HFFc6 (cell line): ENCODE measurements at regions not wholly inside any gene's neighbourhood (a gene's known extent, or its start where the extent isn't known, plus 50 kb on each side); places are given as distances from the start of the nearest gene placed in this dataset.

ENCODE experiments used
- DNase-seq: peaks from one replicate; pipeline ENCODE4 v3.0.0-alpha.2; 2018
- H3K27ac Mint-ChIP-seq: 2 replicates; pipeline ENCODE4 v1.8.0; 2020; ENCODE audit warnings: mild to moderate bottlenecking, mixed read lengths
- H3K27me3 Mint-ChIP-seq: 2 replicates; pipeline ENCODE4 v1.8.0; 2021; ENCODE audit warnings: mild to moderate bottlenecking, moderate library complexity, mixed read lengths; ENCODE audit not compliant: insufficient read depth
- H3K36me3 Mint-ChIP-seq: 2 replicates; pipeline ENCODE4 v1.8.0; 2021; ENCODE audit warnings: low read depth, mixed read lengths
- H3K4me1 Mint-ChIP-seq: 2 replicates; pipeline ENCODE4 v1.8.0; 2020; ENCODE audit warnings: low read depth, mixed read lengths
- H3K4me3 Mint-ChIP-seq: 2 replicates; pipeline ENCODE4 v1.8.0; 2020; ENCODE audit warnings: mild to moderate bottlenecking, moderate library complexity, mixed read lengths
- H3K9me3 Mint-ChIP-seq: 2 replicates; pipeline ENCODE4 v1.8.0; 2020; ENCODE audit warnings: mild to moderate bottlenecking, mixed read lengths
- CTCF ChIP-seq: fragments of 200-600 bp; sonication (generic); IDR thresholded peaks from 2 replicates; pipeline ENCODE4 v1.5.0; 2021; ENCODE audit warnings: antibody characterized with exemption, mild to moderate bottlenecking

- no peak for TF ChIP-seq CTCF
- H3K27ac Mint-ChIP-seq: no peak overlapping the region
- no peak for DNase-seq
- H3K4me1 Mint-ChIP-seq: no peaks in the 10 kb centered on the region
- peaks cover 40% of the 10 kb centered on the region for H3K9me3 Mint-ChIP-seq
- no peaks in the 10 kb centered on the region; the same call in 1 of the 2 replicates for H3K27me3 Mint-ChIP-seq
- no peak overlapping the region for H3K4me3 Mint-ChIP-seq
- no peaks in the 10 kb centered on the region; the same call in 1 of the 2 replicates for H3K36me3 Mint-ChIP-seq
These were observed 1014.2 kb upstream of the CELF4 start for GRCh38 chr18:38579764-38580163.

- no peak overlapping the region for H3K4me3 Mint-ChIP-seq
- no peak overlapping the region for H3K27ac Mint-ChIP-seq
- peaks cover 28% of the 10 kb centered on the region for H3K9me3 Mint-ChIP-seq
- no peak for TF ChIP-seq CTCF
- no peaks in the 10 kb centered on the region; the same call in 1 of the 2 replicates for H3K36me3 Mint-ChIP-seq
- no peaks in the 10 kb centered on the region for H3K4me1 Mint-ChIP-seq
- no peaks in the 10 kb centered on the region; the same call in 1 of the 2 replicates for H3K27me3 Mint-ChIP-seq
- no peak for DNase-seq
These were observed 1011.3 kb upstream of the CELF4 start for GRCh38 chr18:38576916-38577315.

- H3K27ac Mint-ChIP-seq: no peak overlapping the region
- TF ChIP-seq CTCF: no peak
- no peaks in the 10 kb centered on the region for H3K4me1 Mint-ChIP-seq
- H3K4me3 Mint-ChIP-seq: no peak overlapping the region
- no peak for DNase-seq
- no peaks in the 10 kb centered on the region; the same call in 1 of the 2 replicates for H3K27me3 Mint-ChIP-seq
- peaks cover 22% of the 10 kb centered on the region for H3K9me3 Mint-ChIP-seq
- H3K36me3 Mint-ChIP-seq: no peaks in the 10 kb centered on the region; the same call in 1 of the 2 replicates
These were observed 1010.8 kb upstream of the CELF4 start for GRCh38 chr18:38576349-38576748.

GRCh38 chr18:38575648-38576047, 1010.0 kb upstream of the CELF4 start:
- DNase-seq: no peak
- H3K9me3 Mint-ChIP-seq: peaks cover 22% of the 10 kb centered on the region
- H3K4me3 Mint-ChIP-seq: no peak overlapping the region
- H3K27me3 Mint-ChIP-seq: no peaks in the 10 kb centered on the region; the same call in 1 of the 2 replicates
- no peaks in the 10 kb centered on the region for H3K4me1 Mint-ChIP-seq
- no peaks in the 10 kb centered on the region; the same call in 1 of the 2 replicates for H3K36me3 Mint-ChIP-seq
- H3K27ac Mint-ChIP-seq: no peak overlapping the region
- no peak for TF ChIP-seq CTCF

GRCh38 chr18:38575023-38575422, 1009.4 kb upstream of the CELF4 start:
- Mint-ChIP-seq H3K9me3 (peaks cover 22% of the 10 kb centered on the region), H3K4me3 (no peak overlapping the region), H3K36me3 (no peaks in the 10 kb centered on the region; the same call in 1 of the 2 replicates), H3K27ac (no peak overlapping the region), H3K4me1 (no peaks in the 10 kb centered on the region), H3K27me3 (no peaks in the 10 kb centered on the region; the same call in 1 of the 2 replicates)
- DNase-seq: no peak
- TF ChIP-seq CTCF: no peak
